GM21723 (cell line): ENCODE measurements at regions not wholly inside any gene's neighbourhood (a gene's known extent, or its start where the extent isn't known, plus 50 kb on each side); places are given as distances from the start of the nearest gene placed in this dataset.
"Not testable (repeated sequence)": the region's sequence is repeated elsewhere in the genome, so short reads cannot be mapped to it uniquely, and the experiment has no call there.

Source experiments
- ATAC-seq: cut with Tn5 transposase; IDR thresholded peaks from one replicate; pipeline ENCODE4 v1.9.1; 2021; ENCODE audit warnings: mild to moderate bottlenecking, moderate library complexity; ENCODE audit not compliant: unreplicated experiment

DNA sequence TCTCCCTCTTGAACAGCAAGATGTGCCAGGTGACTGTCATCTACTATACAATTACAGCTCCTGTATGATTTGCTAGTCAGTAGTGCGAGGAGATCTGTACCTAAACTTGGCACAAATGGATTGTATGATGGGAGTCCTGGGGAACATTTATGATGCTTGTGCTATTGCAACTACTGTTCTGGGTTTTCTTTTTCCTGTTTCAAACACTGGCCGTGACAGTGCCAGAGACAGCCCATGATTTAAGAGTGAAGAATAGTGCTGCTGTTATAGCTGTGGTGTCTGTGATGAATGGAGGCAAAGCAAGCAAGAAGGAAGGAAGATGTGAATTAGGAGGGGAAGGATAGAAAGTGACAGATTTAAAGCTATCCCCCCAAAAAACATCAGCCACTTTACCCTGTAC is 1868.9 kb downstream of the PCDH7 start:
- ATAC-seq: no peak

DNA sequence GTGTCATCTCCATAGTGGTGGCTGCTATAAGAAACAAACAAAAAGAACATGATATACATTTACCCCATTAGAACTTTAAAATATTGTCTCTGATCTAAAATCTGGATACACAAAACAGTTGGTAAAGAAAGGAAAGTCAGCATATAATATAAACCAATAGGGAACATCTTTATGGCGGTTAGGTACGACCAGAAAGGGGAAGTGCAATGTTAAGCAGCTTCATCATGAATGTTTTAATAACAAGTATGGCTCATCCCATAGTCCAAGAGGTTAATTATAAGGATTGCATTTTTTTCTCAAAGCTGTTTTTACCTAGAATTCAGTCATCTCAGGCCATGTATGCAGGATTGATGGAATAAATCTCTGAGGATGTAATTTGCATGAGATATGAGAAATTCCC is 1869.7 kb downstream of the PCDH7 start:
- ATAC-seq: no peak

DNA sequence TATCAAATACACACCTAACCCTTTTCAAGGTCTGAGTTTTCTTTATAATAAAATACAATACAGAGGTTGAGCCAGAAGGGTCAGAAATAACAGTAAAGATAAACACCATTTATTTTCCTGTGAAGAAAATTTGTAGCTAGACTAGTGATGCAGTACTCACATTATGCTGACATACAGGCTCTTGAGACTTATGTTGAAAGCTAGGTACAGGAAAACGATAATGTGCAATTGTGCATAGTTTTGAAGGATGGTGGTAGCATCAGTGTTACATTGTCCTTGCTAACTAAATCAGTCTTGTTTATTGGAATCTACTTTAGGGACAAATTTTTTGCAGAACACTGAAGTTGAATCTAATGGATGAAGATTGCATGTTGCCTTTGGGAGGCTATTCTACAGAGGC is 1877.2 kb downstream of the PCDH7 start:
- no peak for ATAC-seq

DNA sequence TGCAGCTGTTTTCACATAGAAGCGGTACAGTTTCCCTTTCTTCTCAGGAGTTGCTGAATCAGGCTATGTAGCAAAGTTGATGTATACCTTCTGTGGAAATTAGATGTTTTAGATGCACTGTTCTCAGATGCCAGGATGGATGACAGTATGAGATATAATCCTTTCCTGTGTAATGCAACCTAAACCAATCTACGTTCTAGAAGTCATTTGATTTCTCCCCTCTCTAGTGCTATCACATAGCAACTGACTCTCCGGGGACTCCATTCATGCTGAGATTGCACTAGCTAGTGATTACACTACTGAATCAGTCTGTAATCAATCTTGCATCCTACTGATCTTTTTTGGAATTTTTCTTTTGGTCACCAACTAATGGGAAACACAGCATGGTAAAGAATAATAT is 1881.7 kb downstream of the PCDH7 start:
- ATAC-seq: no peak

DNA sequence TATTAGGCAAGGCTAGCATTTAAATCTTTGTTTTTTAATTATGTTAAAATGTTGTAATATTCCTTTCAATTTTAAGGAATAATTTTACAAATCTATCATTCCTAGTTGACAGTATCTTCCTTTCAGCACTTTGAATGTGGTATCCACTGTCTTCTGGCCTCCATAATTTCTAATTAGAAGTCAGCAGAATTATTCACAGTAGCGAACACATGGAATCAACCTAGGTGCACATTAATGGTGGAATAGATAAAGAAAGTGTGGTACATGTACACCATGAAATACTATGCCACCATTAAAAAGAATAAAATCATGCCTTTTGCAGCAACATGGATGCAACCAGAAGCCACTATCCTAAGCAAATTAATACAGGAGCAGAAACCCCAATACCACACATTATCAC is 1887.8 kb downstream of the PCDH7 start:
- ATAC-seq: no peak

DNA sequence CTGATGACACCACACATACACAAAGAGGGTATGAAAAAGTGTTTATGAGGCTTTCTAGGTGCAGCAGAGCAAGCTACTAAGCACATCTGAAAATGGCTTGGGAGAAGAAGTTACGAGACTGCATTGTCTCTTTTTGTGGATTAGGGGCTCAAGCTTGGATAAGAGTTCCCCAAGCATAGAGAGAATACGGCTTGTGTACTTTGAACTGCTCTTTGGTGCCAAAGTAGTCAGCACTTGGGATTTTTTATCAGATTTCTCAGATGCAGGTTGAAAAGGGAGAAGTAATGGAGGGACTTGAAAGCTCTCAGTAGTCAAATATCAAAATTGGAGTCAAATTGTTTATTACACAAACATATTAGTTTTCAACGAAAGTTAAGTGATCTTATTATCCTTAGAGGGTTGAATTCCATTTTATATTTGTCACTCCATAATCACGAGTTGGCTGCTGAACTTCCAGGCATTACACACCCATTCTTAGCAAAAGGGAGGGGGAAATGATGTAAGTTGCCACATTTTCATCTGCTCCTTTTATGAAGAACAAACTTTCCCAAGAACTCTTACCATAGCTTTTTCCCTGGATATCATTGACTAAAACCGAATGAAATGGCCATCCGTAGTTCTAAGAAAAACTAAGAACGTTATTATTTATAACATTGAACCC is 1904.9 kb downstream of the PCDH7 start:
- no peak for ATAC-seq

DNA sequence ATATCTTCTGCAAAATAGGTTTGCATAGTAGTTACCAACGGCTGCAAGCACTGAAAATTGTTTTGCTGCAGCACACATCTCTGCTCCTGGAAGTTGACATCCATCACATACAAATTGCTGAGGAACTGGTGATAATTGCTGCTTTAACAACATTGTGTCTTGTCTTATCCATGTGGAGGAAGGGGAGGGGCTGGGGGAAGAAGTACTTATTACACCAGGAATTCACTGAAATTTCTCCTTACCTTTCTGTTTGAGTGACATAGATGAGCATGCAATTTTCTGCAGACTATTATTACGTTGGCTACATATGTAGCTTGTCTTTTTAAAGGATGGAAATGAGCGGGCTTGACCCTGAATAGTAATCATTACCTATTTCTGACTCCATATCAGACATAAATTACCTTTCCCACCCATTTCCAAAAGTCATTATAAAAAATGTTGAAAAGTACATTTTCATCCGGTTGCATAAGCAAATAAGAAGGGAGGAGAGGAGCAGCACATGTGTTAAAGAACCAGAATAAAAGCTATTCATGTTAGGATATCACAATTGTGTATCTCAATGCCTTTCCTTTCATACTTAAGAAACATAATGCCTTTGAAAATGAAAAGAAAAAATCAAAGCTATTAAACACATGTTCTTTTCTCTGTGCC is 1905.6 kb downstream of the PCDH7 start:
- no peak for ATAC-seq

DNA sequence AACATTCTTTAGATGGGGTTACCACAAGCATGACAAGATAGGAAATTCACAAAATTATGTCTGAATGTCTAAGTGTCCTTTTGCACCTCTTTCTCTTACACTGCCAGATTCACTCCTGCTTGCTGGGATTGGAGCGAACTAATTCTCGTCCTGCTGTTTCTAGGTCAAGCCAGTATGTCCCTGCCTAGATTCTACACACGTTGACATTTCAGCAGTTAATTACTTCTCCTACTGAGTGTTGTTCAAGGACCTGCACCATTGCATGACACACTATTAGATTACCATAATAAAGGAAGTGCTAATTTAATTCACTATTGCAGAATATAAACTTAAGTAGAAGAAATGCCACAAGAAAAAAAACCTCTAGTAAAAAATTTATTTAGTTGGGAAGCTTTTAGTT is 1911.7 kb downstream of the PCDH7 start:
- ATAC-seq: no peak

DNA sequence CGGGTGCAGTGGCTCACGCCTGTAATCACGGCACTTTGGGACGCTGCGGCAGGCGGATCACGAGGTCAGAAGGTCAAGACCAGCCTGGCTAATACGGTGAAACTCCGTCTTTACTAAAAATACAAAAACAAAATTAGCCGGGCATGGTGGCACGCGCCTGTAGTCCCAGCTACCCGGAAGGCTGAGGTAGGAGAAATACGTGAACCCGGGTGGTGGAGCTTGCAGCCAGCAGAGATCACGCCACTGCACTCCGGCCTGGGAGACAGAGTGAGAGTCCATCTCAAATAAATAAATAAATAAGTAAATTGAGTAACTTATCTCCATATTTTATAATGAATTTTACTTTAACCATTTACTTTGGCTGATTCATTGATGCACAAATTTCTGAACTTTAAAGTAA is 1913.3 kb downstream of the PCDH7 start:
- no peak for ATAC-seq

DNA sequence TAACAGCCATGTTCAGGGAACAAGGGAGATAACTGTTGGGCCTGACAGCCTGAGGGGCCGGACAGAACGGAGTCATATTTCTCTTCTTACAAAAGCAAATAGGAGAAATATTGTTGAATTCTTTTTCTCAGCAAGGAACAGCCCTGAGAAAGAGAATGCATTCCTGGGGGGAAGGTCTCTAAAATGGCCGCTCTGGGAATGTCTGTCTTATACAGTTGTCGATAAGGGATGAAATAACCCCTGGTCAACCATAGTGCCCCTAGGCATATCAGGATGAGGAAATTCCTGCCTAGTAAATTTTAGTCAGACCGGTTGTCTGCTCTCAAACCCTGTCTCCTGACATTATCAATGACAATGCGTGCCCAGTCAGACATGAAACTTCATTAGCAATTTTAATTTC is 1925.5 kb downstream of the PCDH7 start:
- ATAC-seq: no peak

DNA sequence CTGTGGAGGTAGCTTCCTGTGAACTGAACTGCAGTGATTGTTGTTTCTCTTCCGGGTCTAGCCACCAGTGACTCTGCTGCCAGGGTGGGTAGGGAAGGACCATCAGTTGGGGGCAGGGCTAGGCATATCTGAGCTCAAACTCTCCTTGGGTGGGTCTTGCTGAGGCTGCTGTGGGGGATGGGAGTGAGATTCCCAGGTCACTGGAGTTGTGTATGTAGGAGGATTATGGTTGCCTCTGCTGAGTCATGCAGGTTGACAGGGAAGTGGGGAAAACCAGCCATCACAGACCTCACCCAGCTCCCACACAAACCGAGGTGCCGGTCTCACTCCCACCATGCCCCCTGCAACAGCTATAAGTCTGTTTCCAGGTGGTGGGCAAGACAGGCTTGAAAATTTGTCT is 1937.8 kb downstream of the PCDH7 start:
- ATAC-seq: no peak

DNA sequence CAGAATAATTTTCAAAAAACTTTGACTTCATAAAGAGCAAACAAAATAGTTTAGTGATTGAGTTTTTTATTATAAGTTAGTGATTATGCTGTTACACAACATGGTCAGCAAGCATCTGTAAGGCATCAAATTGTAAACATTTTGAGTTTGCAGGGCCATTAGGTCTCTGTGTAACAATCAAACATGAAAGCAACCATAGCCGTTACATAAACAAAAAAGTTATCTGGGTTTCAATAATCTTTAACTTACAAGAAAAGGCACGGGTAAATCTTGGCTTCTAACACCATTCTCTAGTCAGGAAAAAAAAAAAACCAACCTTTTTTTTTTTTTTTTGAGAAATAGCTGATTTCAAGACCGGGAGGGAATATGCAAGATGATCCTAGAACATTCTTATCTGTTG is 1941.1 kb downstream of the PCDH7 start:
- ATAC-seq: no peak

DNA sequence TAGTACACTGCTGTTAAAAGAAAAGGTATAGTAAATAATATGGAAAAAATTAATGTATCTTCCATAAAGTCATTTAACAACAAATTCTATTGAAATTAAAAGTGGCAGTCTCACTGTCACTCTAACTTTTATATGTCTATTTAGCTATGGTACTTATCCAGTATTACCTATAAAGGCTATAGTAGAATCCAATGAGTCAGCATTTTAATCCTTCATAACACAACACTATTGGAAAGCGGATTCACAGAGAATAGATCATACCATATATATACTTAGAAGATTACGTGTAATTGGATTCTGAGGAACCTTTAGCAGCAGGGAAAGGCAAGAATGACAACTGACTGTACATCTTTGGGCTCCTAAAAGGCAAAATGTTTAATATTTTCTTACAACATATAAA is 1942.6 kb downstream of the PCDH7 start:
- ATAC-seq: no peak

DNA sequence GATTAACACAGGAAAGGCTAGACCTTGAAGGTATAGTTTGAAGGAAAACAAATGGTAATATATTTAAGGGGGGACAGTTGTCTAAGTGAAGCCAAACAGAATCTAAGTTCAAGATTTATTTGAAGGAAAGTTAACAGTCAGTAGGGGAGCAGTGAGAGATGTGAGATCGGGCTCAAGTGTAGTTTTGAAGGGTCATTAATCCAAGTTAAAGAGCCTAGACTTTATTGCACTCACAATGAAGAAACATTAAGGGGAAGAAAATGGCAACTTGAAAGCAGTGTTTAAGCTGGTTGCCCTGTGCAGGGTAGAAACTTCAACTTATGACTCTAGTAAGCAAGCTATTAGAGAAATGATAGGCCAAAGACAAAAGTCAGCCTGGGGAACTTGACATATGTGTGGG is 1952.2 kb downstream of the PCDH7 start:
- no peak for ATAC-seq

DNA sequence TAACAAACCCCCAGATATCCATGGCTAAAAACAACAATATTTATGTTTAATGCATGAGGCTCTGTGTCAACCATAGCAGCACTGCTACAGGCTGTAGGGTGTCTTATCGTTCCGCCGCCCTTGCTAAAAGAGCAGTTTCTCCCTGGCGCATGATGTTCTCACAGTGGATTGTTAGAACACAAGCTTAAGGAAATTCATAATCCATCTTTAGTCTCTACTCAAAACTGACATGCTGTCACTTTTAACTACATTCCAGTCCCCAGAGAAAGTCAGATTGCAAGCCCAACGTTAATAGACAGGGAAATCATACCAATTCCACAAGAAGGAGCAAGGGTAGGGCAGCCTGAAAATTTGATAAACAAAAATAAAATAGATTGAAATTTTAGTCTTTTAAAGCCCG is 1960.8 kb downstream of the PCDH7 start:
- ATAC-seq: no peak

DNA sequence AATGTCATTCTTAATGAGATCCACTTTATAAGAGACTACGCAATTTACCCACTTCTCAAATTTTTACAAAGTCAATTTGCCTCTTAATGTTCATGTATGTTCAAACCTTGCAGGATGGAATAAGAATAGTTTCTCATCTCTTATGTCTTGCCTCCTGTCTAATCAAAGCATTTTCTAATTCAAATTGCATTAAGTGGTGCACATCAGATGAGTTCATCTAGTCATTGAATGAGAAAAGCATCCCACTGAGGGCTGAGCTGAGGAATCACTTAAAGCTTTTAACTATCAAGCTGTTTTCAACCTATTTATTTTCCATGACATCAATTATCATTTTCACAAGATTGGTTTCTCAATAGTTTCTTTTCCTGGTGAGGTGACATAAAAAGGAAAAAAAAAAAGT is 1964.0 kb downstream of the PCDH7 start:
- no peak for ATAC-seq

DNA sequence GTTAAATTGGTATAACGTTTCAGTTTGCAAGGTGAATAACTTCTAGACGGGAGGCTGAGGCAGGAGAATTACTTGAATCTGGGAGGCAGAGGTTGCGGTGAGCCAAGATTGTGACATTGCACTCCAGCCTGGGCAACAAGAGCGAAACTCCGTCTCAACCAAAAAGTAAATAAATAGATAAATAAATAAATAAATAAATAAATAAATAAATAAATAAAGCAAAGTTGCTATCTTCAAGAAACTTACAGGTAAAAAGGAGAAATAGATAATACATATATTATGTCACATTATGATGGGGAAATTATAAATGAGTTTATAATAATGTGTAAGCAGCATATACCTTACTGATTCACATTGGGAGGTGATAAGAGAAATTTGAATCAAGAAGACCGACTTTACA is 1966.0 kb downstream of the PCDH7 start:
- ATAC-seq: no peak

DNA sequence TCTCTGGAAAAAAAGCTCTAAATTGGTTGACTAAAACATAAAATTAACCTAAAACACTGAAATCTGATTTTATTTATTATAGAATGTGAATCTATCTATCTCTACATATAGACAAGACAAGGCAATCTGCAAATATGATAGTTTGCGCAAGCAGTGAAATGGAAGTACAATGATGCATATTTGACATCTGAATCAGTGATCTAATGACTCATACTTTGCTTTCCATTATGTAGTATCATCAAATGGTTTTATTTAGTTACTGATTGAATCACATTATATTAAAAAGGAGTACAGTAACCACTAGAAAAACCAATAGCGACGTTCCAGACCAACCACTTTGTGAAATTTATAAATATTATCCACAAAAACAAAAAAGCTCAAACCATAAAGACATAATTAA is 1969.3 kb downstream of the PCDH7 start:
- ATAC-seq: no peak

DNA sequence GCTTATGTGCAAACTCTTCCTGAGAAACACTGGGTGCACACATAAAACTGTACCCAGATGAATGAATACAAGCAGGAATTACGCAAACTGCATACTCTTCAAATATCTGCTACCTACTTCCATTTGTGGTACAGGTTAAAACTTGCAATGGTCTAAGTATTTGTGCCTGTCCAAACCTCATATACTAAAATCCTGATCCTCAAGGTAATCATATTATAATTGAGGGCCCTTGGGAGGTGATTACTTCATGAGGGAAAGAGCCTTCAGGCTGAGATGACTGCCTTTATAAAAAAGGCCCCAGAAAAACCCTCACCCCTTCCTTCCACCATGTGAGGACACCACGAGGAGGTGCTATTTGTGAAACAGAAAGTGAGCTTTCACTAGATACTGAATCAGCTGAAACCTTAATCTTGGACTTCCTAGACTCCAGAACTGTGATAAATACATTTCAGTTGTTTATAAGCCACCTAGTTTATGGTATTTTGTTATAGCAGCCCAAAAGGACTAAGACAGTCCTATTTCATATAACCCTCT is 1977.2 kb downstream of the PCDH7 start:
- ATAC-seq: no peak

DNA sequence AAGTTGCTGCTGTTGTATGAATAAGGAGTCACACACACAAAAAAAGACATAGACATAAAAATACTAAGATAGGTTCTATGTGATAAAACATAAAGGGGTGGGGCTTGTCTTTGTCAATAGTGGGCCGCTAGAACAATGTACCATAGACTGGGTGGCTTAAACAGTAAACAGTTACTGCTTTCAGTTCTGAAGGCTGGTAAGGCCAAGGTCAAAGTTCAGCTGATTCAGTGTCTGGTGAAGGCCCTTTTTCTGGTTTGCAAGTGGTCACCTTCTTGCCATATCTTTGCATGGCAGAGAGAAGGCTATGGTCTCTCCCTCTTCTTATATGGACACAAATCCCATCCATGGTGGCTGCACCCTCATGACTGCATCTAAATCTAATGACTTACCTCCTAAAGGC is 1980.7 kb downstream of the PCDH7 start:
- no peak for ATAC-seq

DNA sequence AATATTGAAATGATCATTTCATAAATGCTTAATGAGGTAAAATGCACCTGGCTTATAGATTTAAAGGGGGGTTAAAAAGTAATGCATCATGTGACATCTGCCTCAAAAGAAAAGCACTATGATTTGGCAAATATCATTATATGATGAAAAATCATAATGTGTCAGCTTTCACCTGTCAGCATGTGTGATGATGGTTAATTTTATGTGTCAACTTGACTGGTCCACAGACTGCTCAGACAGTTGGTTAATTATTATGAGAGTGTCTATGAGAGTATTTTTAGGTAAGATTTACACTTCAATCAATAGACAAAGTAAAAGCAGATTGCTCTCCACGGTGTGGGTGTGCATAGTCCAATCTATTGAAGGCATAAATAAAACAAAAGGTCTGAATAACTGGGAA is 1986.7 kb downstream of the PCDH7 start:
- ATAC-seq: no peak

DNA sequence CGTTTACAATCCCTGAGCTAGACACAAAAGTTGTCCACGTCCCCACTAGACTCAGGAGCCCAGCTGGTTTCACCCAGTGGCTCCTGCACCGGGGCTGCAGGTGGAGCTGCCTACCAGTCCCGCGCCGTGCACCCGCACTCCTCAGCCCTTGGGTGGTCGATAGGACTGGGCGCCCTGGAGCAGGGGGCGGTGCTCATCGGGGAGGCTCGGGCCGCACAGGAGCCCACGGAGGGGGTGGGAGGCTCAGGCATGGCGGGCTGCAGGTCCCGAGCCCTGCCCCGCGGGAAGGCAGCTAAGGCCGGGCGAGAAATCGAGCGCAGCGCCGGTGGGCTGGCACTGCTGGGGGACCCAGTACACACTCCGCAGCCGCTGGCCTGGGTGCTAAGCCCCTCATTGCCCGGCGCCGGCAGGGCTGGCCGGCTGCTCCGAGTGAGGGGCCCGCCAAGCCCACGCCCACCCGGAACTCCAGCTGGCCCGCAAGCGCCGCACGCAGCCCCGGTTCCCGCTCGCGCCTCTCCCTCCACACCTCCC is 1996.0 kb downstream of the PCDH7 start:
- not testable (repeated sequence) for ATAC-seq
